PC-9 (cell line): ENCODE measurements at regions not wholly inside any gene's neighbourhood (a gene's known extent, or its start where the extent isn't known, plus 50 kb on each side); places are given as distances from the start of the nearest gene placed in this dataset.

Experiments used
- BruUV-seq: library from RNA; stranded (reverse); fragments of 400-500 nt; replicated peaks from 2 replicates; lab custom pipeline; 2021; lab: Mats Ljungman, UMichigan
- CTCF ChIA-PET: fragments of 300-600 bp; sonication (Branson Sonifier 250); formaldehyde crosslinking; loops from one replicate; lab custom pipeline; 2022; ENCODE audit warnings: antibody characterized with exemption; lab: Charles Lee
- POLR2A ChIA-PET: fragments of 300-600 bp; sonication (Branson Sonifier 250); formaldehyde crosslinking; loops from one replicate; lab custom pipeline; 2022; ENCODE audit warnings: antibody characterized with exemption; ENCODE audit not compliant: unreplicated experiment; lab: Charles Lee
- DNase-seq, 2 experiments: peaks; one replicate each; pipeline versions ENCODE4 v3.0.0 to v3.0.0-alpha.2; 2015 to 2022; ENCODE audit warnings: mixed read lengths in 1 of 2
- H2AFZ ChIP-seq: fragments of 200-600 bp; sonication (generic); 2 replicates; pipeline ENCODE4 v1.8.1; 2017; ENCODE audit warnings: antibody characterized with exemption
- H3F3A ChIP-seq: fragments of 200-600 bp; sonication (generic); 2 replicates; pipeline ENCODE4 v1.8.1; 2017; ENCODE audit warnings: antibody characterized with exemption, mild to moderate bottlenecking, low read depth; ENCODE audit not compliant: insufficient read depth
- H3K27ac ChIP-seq: fragments of 200-600 bp; sonication (generic); 2 replicates; pipeline ENCODE4 v1.6.1; 2016; ENCODE audit warnings: mixed run types
- H3K27me3 ChIP-seq: fragments of 200-600 bp; sonication (generic); 2 replicates; pipeline ENCODE4 v1.6.1; 2016; ENCODE audit warnings: low read depth, mixed run types; ENCODE audit not compliant: insufficient read depth
- H3K36me3 ChIP-seq: fragments of 200-600 bp; sonication (generic); 2 replicates; pipeline ENCODE4 v1.6.1; 2016; ENCODE audit warnings: low read depth, mixed run types
- H3K4me1 ChIP-seq: fragments of 200-600 bp; sonication (generic); replicated peaks from 2 replicates; pipeline ENCODE4 v1.6.1; 2016; ENCODE audit warnings: mixed run types; ENCODE audit not compliant: insufficient read depth
- H3K4me2 ChIP-seq: fragments of 200-600 bp; sonication (generic); 2 replicates; pipeline ENCODE4 v1.6.1; 2017; ENCODE audit warnings: mixed run types
- H3K4me3 ChIP-seq: fragments of 200-600 bp; sonication (generic); 2 replicates; pipeline ENCODE4 v1.6.1; 2016; ENCODE audit warnings: mixed run types
- H3K79me2 ChIP-seq: fragments of 200-600 bp; sonication (generic); 2 replicates; pipeline ENCODE4 v1.6.1; 2017; ENCODE audit warnings: low read depth, mixed run types
- H3K9me2 ChIP-seq: fragments of 200-600 bp; sonication (generic); 2 replicates; pipeline ENCODE4 v1.8.1; 2017; ENCODE audit warnings: mild to moderate bottlenecking; ENCODE audit not compliant: insufficient read depth
- H3K9me3 ChIP-seq: fragments of 200-600 bp; sonication (generic); 2 replicates; pipeline ENCODE4 v1.8.1; 2016; ENCODE audit warnings: low read depth; ENCODE audit not compliant: insufficient read depth
- H4K20me1 ChIP-seq: fragments of 200-600 bp; sonication (generic); 2 replicates; pipeline ENCODE4 v1.8.1; 2017; ENCODE audit not compliant: insufficient read depth
- CTCF ChIP-seq: fragments of 200-600 bp; sonication (generic); conservative IDR thresholded peaks from 2 replicates; pipeline ENCODE4 v1.6.1; 2017; ENCODE audit warnings: mixed run types, antibody characterized with exemption, mild to moderate bottlenecking, moderate library complexity
- EZH2 ChIP-seq: fragments of 200-600 bp; sonication (generic); IDR thresholded peaks from 2 replicates; pipeline ENCODE4 v1.8.0; 2017; ENCODE audit warnings: antibody characterized with exemption, low read depth
- intact Hi-C: fragments of 100-400 bp; cut with micrococcal nuclease; formaldehyde crosslinking; loops from one replicate; pipeline ENCODE4 v1.10.0; 2022; ENCODE audit not compliant: unreplicated experiment

GRCh38 chr4:127421437-127421836 lies 211.3 kb upstream of the INTU start:
- no peak overlapping the region for H3K4me3 ChIP-seq
- H3K4me2 ChIP-seq: no peak overlapping the region
- no peaks in the 10 kb centered on the region for H3F3A ChIP-seq
- H3K9me2 ChIP-seq: 0 out of 2 replicates have a peak, but pooled peaks cover 3% of the 10 kb centered on the region
- no peaks in the 10 kb centered on the region for H3K4me1 ChIP-seq
- H3K79me2 ChIP-seq: no peaks in the 10 kb centered on the region
- intact Hi-C loops: no loop called here
- BruUV-seq: no TSS peak
- H3K36me3 ChIP-seq: no peaks in the 10 kb centered on the region
- DNase-seq: no peak
- H3K27me3 ChIP-seq: no peaks in the 10 kb centered on the region
- TF ChIP-seq EZH2: no peak
- TF ChIP-seq CTCF: no peak
- H4K20me1 ChIP-seq: no peaks in the 10 kb centered on the region
- ChIA-PET POLR2A (no interaction called here), CTCF (no interaction called here)
- H3K9me3 ChIP-seq: no peaks in the 10 kb centered on the region
- no peak overlapping the region for H2AFZ ChIP-seq
- no peak overlapping the region for H3K27ac ChIP-seq

GRCh38 chr4:127425202-127425845 lies 207.4 kb upstream of the INTU start:
- Histone ChIP-seq H3K4me3 (no peak overlapping the region), H3K36me3 (no peaks in the 10 kb centered on the region), H2AFZ (no peak overlapping the region), H3K4me2 (no peak overlapping the region), H3K79me2 (no peaks in the 10 kb centered on the region), H3F3A (no peaks in the 10 kb centered on the region), H3K27ac (no peak overlapping the region), H3K9me3 (no peaks in the 10 kb centered on the region), H3K9me2 (no peaks in the 10 kb centered on the region), H3K27me3 (no peaks in the 10 kb centered on the region), H4K20me1 (no peaks in the 10 kb centered on the region), H3K4me1 (no peaks in the 10 kb centered on the region)
- no peak for DNase-seq
- intact Hi-C loops: no loop called here
- CTCF ChIA-PET: no interaction called here
- POLR2A ChIA-PET: no interaction called here
- no TSS peak for BruUV-seq
- no peak for TF ChIP-seq EZH2
- TF ChIP-seq CTCF: no peak

- Histone ChIP-seq H2AFZ (no peak overlapping the region), H3F3A (no peaks in the 10 kb centered on the region), H3K79me2 (no peaks in the 10 kb centered on the region), H4K20me1 (no peaks in the 10 kb centered on the region), H3K27me3 (no peaks in the 10 kb centered on the region), H3K9me2 (no peaks in the 10 kb centered on the region), H3K4me2 (no peak overlapping the region), H3K4me3 (no peak overlapping the region), H3K36me3 (no peaks in the 10 kb centered on the region), H3K4me1 (no peaks in the 10 kb centered on the region), H3K9me3 (no peaks in the 10 kb centered on the region), H3K27ac (no peak overlapping the region)
- intact Hi-C loops: no loop called here
- TF ChIP-seq CTCF (no peak), EZH2 (no peak)
- POLR2A ChIA-PET: no interaction called here
- BruUV-seq: no TSS peak
- CTCF ChIA-PET: no interaction called here
- no peak for DNase-seq
These were observed 206.9 kb upstream of the INTU start for GRCh38 chr4:127425851-127426250.
